HG03095 (cell line): ENCODE measurements at regions not wholly inside any gene's neighbourhood (a gene's known extent, or its start where the extent isn't known, plus 50 kb on each side); places are given as distances from the start of the nearest gene placed in this dataset.

ENCODE experiments used
- ATAC-seq: cut with Tn5 transposase; IDR thresholded peaks from one replicate; pipeline ENCODE4 v1.9.1; 2021; ENCODE audit warnings: moderate library complexity; ENCODE audit not compliant: unreplicated experiment

DNA sequence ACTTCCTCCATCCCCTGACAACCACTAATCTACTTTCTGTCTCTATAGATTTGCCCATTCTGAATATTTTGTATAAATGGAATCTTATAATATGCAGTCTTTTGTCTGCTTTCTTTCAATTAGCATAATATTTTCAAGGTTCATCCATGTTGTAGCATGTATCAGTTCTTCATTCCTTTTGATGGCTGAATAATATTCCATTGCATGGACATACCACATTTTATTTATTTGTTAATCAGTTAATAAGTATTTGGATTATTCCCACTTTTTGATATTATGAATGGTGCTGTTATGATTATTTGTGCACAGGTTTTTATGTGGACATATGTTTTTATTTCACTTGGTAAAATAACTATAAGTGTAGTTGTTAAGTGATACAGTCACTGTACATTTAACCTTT, 155.1 kb upstream of the WSCD2 start:
- ATAC-seq = no peak

- no peak for ATAC-seq
These were observed 152.8 kb upstream of the WSCD2 start for GRCh38 chr12:107976331-107976730.

- ATAC-seq = no peak
These were observed 150.9 kb upstream of the WSCD2 start for GRCh38 chr12:107978201-107978600.

DNA sequence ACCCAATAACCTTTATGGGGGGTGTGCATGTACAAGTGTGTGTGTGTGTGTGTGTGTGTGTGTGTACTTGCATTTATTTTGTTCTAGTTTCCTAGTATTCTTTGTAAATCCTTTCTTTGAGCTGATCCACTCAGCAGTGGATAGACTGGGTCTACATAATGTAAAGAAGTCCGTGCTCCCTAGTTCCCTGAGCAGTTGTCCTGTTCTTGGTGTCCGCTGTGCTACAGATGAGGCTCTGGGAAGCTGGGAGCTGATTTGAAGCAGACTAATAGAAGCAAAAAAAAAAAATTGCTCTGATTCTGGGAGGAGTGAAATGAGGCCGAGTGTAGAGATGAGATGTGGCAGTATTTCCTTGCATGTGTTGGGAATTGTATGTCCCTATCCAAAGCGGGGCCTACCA, 150.4 kb upstream of the WSCD2 start:
- ATAC-seq = no peak

- ATAC-seq = no peak
These were observed 145.2 kb upstream of the WSCD2 start for GRCh38 chr12:107983756-107984472.

DNA sequence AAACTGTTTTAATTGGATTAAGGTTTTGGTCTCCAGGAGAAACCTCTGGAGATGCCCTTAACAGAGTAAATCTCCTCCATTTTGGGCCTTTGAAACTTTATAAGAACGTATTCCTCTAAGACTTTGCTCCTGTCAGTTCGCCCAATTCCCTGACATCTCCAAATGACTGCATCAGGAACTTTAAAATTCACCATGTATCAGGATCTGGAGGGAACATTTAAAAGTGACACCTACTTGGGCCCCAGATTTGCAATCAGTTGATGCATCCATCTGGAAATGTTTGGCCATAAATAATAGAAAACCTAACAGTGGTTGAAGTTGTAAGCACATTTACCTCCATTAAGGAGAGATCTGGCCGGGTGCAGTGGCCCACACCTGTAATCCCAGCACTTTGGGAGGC, 144.1 kb upstream of the WSCD2 start:
- ATAC-seq = no peak

- no peak for ATAC-seq
These were observed 142.9 kb upstream of the WSCD2 start for GRCh38 chr12:107986183-107986582.

DNA sequence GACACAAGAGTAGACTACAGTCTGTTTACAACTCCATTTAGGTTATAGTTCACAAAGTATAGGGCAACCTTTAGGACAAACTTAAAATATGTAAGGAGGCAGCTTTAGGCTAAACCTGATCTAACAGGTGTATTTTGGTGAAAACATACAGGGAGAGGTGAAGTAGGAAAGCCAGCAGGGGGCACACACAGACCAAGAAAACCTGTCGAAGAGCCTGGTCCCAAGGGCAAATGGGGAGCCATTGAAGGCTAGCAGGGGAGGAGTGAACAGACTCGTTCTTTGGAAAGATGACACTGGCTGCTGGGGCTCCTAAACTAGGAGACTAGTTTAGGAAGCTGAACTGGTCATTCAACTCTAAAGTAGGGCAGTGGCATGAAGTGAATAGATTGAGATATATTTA, 138.8 kb upstream of the WSCD2 start:
- ATAC-seq = no peak

GRCh38 chr12:107992029-107992428, 137.1 kb upstream of the WSCD2 start:
- ATAC-seq = no peak

DNA sequence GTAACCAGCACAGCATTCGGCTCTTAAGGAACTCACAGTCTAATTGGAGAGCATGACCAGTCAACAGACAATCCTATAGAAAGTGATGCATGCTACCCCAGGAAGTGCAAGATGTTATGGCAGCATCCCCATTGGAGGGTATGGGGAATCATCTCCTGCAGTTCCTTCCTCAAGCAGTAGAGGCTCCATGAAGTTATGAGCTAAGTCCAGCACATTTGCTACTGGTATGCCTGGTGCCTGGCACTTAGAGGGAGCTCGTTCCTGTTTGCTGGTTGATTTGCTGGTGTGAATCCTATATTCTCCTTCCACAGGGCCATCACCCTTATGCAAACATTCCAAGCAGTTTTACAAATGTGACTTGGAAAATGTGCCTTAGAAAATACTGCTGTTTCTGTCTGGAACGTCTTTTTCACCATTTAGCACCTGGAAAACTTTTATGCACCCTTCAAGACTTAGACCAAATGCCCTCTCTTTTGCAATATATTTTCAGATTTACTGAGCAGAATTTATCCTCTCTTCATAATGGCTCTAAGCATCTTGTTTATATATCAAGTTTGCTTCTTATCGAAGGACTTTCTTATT, 136.1 kb upstream of the WSCD2 start:
- ATAC-seq = no peak

DNA sequence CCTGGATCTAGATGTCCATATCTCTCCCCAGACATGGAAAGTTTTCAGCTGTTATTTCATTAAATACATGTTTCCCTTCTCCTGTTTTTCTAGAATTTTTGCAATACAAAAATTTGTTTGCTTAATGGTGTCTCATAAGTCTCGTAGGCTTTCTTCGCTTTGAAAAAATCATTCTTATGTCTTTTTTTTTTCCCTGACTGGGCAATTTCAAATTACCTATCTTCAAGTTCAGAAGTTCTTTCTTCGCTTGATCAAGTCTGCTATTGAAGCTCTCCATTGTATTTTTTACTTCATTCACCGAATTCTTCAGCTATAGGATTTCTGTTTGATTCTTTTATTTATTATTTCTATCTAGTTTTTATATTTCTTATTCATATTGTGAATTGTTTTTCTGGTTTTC, 130.2 kb upstream of the WSCD2 start:
- ATAC-seq = no peak

GRCh38 chr12:108000111-108000510, 129.0 kb upstream of the WSCD2 start:
- no peak for ATAC-seq

DNA sequence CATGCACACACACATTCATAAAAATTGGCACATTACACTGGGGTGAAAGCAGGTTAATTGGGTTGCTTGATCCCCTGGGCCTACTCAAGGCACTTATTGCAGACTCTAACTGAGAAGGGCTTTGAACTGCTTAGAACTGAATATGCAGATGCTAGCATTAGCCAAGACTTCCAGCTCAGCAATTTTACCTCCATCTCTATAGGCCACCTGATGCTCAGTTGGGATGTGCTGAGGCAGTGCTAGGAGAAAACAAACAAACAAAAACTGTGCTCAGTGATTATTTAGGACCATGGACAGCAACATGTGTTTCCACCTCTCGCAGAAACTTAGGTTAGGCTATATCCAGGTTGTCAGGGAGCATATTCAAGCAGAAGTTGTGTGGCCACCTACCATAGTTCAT, 124.8 kb upstream of the WSCD2 start:
- no peak for ATAC-seq

DNA sequence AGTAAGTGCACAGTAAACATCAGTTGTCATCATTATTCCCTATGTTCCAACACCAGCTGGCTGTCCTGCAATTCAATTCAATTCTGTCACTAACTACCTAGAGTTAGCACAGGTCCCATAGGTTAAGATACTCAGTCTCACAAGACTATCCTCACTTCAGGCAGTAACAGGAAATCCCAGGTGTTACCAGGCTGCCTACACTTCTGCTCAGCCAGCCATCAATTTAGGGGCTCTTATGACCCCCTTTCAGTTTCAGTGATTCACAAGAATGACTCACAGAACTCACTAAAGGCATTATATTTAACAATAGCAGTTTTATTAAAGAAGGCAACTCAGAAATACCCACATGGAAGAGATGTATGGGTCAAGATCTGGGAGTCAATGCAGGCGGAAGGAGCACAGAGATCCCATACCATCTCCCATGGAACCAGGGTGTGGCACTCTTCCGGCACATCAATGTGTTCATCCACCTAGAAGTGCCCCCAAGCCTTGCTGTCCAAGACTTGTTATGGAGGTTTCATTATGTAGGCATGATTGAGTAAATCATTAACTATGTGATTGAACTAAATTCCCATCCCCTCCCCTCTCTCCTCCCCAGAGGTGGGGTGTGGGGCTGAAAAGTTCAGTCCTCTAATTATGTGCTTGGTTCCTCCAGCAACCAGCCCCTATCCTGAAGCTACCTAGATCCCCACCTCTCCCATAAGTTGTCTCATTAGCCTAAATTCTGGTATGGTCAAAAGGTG, 120.8 kb upstream of the WSCD2 start:
- ATAC-seq = no peak

GRCh38 chr12:108009442-108010070, 119.5 kb upstream of the WSCD2 start:
- ATAC-seq = no peak

DNA sequence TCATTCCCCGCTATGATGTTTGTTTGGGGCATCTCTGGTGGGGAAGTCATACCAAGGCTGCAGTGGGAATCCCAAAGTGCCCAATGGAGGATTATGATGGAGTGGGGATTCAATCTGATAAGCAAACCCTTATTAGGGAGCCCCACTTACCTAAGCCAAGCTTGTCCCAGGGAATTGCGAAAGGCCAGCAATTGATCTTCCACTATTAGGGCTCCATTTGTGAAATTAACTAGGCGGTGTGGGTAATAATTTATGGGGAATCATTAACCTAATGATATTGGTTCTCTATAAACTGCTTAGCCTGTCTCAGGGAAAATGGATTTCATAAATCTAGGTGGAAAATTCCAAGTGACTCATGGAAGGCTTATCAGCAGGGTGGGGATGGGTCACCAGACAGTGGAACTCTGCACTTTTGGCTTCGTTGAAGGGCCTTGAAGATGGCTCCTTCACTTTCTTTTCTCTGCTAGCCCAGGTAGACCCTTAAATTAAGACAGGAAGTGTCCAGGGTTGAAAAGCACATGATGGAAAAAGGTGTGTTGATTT, 113.0 kb upstream of the WSCD2 start:
- no peak for ATAC-seq

GRCh38 chr12:108017472-108018057, 111.5 kb upstream of the WSCD2 start:
- no peak for ATAC-seq

- ATAC-seq = no peak
These were observed 109.2 kb upstream of the WSCD2 start for GRCh38 chr12:108019862-108020261.

- ATAC-seq = no peak
These were observed 107.9 kb upstream of the WSCD2 start for GRCh38 chr12:108021141-108021540.

DNA sequence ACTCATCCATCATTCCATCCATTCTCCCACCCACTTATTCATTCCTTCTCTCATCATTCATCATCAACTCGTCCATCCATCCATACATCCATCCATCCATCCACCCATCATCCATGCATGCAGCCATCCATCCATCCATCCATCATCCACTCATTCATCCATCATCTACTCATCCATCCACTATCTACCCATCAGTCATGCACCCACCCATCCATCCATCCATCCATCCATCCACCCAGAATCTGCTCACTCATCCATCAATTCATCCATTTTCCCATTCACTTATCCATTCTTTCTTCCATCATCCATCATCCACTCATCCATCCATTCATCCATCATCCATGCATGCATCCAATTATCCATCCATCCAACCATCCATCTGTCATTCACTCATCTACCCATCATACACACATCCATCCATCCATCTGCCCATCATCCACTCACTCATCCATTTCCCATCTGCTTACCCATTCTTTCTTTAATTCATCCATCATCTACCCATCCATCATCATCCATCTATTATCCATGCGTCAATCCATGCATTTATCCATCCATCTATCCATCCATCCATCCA, 107.1 kb upstream of the WSCD2 start:
- ATAC-seq = no peak
